GM19239 (cell line): ENCODE measurements at regions not wholly inside any gene's neighbourhood (a gene's known extent, or its start where the extent isn't known, plus 50 kb on each side); places are given as distances from the start of the nearest gene placed in this dataset.

Experiments
- DNase-seq: peaks from one replicate; pipeline ENCODE4 v3.0.0; 2011; ENCODE audit warnings: low spot score; ENCODE audit not compliant: insufficient read length
- FAIRE-seq: peaks from 2 replicates; lab custom pipeline; 2011; peaks lifted over from hg19 to GRCh38; lab: Jason Lieb, UNC

DNA sequence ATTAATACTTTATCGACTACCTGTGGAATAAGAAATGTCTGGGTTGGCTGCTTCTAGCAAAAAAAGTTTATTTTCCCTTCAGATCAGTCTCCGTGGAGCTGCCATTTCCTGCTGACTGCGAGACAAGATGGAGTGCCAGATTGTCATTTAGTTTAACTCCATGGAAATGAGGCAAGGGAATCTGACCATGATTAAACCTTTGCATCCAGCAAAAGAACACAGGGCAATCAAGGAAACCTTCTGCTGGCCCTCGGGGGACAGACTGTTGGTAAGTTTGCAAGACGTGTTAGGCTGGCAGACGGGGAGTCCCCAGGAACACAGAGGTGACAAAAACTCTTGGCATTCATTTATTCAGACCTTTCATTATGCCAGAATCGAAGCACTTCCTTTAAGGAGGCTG, 52.2 kb upstream of the SPACA1 start:
- FAIRE-seq = peak; percentile 28
- DNase-seq = no peak

DNA sequence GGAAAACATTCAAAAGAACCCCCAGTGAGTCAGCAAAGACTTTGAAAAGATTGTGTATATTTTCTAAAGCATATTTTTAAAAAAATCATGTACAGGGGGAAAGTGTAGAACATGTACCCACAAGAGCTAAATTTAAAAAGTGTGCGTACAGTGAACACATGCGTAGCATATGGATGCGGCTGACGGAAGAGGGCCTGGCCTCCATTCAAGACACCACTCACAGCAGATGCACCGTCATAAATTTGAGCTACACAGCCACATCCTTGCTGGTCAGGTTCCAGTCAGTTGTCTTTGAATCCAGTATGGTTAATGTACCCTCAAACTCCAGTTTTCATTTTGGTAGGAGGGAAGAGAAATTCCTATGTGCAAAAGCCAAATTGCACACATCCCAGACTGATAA, 54.3 kb upstream of the SPACA1 start:
- no peak for FAIRE-seq
- DNase-seq = no peak

GRCh38 chr6:87990871-87991270, 56.8 kb upstream of the SPACA1 start:
- DNase-seq = no peak
- no peak for FAIRE-seq

DNA sequence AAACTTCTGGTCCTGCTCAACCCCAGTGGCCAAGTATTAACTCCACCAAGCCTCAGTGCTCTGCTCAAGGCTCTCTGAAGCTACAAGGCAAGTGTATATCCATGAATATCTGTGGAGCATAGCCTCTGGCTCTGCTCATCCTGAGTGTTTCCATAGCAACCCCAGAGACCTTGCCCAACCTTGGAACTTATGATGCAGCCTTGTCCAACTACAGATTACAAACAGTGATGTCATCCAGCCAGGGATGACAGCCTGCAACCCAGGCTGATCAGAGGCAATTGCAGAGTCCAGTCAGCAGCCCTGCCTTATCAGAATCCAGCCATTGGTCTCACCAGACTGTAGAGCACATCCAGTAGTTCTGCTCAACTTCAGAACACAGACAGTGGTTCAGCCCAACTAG, 65.5 kb upstream of the SPACA1 start:
- FAIRE-seq (no peak), DNase-seq (no peak)

DNA sequence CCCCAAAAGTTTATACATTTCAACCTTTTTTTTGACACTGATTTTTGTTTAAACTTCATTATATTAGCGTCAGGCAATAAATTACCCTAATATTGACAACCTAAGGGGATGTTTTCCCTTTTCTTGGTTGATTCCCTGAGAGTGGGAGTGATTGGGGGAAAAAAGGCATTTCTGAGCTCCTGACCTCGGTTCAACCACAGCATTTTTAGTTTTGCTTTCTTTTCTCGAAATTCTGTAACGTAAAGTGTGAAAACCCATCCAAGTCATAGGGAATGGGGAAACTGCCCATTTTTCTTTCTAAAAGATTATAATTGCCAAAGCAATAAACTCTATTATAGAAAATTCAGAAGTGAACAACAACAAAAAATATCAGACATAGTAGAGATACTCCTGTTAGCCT, 67.9 kb upstream of the SPACA1 start:
- FAIRE-seq (no peak), DNase-seq (peak; percentile 12)

- DNase-seq = no peak
- FAIRE-seq = no peak
Observed at GRCh38 chr6:87976616-87977015, 71.0 kb upstream of the SPACA1 start.

DNA sequence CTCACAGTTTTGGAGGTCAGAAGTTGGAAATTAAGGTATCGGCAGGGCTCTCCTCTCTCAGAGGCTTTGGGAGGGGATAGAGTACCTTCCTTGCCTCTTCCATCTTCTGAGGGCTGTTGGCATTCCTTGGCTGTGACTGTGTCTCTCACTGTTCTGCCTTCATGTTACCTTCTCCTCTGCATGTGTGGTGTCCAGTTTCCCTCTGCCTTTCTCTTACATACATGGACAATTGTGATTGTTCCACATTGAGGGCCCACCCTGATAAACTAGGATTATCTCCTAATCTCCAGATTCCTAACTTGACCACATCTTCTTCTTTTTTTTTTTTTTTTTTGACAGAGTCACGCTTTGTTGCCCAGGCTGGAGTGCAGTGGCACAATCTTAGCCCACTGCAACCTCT, 72.1 kb upstream of the SPACA1 start:
- DNase-seq = no peak
- FAIRE-seq = no peak

DNA sequence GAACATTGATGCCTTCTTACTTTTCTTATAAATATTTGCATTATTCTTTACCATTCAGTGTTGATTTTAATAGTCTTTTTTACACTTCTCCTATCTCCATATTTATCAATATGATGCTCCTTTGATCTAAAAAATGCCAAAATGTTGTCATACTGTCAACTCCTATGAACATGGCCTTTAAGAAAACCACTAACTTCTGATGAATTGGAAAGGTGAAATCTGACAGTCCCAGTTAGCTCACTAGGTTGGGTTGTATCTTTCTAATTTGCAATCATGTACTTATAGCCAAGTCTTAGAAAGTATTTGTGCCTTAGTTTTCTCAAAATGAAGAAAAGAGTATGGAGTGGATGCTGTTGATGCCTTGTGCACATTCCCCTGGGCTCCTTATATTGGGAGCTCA, 75.4 kb upstream of the SPACA1 start:
- FAIRE-seq = no peak
- no peak for DNase-seq

GRCh38 chr6:87971605-87972262, 75.9 kb upstream of the SPACA1 start:
- DNase-seq = no peak
- no peak for FAIRE-seq

DNA sequence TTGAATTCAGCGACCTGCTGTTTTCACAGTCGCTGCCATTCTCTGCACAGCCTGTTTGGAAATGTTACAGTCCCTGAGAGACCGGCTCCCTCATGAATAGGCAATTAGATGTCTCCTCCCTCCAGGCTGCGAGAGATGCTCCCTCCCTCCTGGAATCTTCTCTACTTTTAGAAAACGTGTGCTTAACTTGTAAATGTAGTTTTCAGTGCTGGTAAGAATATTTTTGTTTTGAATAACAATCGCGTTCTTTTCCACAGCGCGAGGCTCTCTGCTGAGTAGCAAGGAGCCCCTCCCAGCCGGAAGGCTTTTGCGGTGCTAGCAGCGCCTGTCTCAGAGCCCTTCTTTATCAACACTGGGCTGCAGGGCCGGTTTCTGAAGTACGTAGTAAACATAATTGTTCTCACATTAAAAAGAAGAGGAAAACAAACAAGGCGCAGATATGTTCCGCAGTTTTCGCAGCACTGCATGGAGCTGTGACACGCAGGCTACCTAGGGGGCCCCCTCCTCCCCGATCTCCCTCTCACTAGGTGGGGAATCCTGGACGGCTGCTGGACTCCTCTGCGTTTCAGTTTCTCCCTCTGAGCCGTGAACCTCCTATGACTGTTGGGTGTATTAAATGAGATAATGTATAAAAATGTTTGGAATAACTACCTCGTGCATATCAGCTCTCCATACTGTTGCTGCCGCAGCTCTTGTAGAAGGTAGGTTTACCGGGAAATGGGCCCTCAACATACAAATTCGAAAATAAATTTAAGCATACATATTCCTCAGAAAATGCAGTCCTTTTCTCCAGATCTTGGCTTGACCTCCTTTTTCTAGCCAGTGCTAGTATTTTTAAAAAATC, 79.0 kb upstream of the SPACA1 start:
- DNase-seq (no peak), FAIRE-seq (peak; percentile 79)

- FAIRE-seq = no peak
Observed at GRCh38 chr6:87965806-87966205, 81.8 kb upstream of the SPACA1 start.

GRCh38 chr6:87959083-87959482, 88.6 kb upstream of the SPACA1 start:
- FAIRE-seq (no peak), DNase-seq (no peak)

More at GRCh38 chr6:87965806-87966205, 81.8 kb upstream of the SPACA1 start:
- DNase-seq = no peak

GRCh38 chr6:87951751-87952150, 95.9 kb upstream of the SPACA1 start:
- no peak for FAIRE-seq
- DNase-seq = no peak

DNA sequence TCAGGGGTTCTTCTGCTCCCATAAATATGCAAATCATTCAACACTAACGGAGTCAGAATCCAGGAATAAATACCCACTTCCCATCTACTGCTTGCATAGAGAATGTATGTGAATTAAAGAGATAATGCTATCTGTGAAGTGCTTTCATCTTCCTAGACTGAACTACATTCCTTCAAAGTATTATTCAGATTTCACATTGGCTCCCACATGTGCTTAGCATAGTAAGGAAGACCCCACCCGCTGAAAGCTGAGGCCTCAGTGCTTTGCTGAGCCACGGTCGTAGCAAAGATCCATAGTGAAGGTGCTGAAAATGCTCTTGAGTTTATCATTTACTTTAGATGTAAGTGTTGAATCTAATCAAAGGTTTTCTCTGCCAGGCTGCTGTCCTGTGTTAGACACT, 97.0 kb upstream of the SPACA1 start:
- DNase-seq = no peak
- no peak for FAIRE-seq

DNA sequence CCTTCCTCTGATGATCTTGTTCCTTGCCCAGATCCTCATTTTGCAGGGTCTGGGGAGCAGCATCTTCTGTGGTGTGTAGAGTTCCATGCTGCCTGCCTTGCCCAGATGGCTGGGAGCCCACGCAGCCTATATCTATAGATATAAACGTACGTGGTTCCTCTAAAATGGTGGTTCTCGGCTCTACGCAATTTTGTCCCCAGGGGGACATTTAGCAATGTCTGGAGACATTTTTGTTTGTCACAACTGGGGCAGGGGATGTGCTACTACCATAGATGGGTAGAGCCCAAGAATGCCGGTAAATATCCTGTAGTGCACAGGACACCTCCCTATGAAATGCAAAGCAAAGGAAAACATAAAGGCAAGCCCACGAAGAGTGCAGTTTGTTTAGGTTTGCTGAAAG, 98.4 kb upstream of the SPACA1 start:
- DNase-seq = no peak
- FAIRE-seq = no peak

DNA sequence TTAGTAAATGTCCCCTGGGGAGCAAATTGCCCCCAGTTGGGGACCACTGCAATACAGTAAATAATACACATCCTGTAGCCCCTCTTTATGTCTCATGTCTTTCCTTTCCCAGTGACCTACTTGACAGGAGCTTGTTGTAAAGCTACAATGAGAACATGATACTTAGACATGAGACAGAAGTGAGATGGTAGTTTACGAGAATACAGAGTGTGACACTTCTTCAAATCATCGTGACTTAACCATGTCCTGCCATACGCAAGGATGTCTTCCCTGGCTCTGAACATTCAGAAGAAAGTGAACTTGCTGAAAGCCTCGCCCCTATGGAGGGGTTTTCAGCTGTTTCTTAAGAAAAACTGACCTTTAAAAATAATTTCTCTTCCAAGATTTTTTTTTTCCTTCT, 101.0 kb upstream of the SPACA1 start:
- no peak for FAIRE-seq

DNA sequence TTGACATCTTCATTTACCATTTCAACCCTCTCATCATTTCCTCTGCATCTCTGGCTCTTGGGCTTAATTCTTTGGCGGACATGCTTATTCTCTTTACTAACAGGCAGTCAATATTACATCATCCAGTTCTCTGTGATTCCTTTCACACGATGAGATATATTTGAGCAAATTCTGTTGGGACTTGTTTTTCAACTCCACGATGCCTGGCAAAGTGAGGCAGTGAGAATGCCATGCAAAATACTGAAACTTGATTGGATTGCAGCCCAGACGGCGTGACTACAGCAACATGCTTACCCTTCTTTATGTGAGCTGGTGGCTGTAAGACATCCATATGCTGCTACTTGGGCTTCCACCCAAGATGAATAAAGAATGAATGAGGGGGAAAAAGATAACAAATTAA, 101.7 kb upstream of the SPACA1 start:
- no peak for DNase-seq
- no peak for FAIRE-seq

More for the DNA sequence above, 101.0 kb upstream of the SPACA1 start:
- DNase-seq = no peak

GRCh38 chr6:87945181-87945580, 102.5 kb upstream of the SPACA1 start:
- DNase-seq = no peak

DNA sequence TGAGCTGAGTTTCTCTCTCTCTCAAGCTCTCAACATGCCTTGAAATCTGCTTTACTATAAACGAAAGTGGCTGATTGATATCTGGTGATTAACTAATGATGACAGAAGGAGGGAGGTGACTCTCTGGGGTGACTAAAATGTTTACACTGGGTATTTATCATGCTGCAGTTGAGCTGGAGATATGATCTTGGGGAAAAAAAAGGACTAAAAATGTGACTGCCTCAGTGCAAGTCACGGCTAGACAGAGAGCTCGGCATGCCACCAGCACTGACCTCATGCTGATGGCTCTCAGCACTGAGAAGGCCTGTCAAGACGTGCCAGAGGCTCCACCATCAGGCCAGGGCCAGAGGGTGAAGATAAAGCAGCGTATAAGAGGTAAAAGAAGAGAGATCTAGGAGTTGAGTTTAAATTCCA, 103.1 kb upstream of the SPACA1 start:
- DNase-seq (no peak), FAIRE-seq (peak; percentile 18)

More at GRCh38 chr6:87945181-87945580, 102.5 kb upstream of the SPACA1 start:
- no peak for FAIRE-seq

GRCh38 chr6:87943191-87943590, 104.5 kb upstream of the SPACA1 start:
- FAIRE-seq = no peak
- DNase-seq = no peak

DNA sequence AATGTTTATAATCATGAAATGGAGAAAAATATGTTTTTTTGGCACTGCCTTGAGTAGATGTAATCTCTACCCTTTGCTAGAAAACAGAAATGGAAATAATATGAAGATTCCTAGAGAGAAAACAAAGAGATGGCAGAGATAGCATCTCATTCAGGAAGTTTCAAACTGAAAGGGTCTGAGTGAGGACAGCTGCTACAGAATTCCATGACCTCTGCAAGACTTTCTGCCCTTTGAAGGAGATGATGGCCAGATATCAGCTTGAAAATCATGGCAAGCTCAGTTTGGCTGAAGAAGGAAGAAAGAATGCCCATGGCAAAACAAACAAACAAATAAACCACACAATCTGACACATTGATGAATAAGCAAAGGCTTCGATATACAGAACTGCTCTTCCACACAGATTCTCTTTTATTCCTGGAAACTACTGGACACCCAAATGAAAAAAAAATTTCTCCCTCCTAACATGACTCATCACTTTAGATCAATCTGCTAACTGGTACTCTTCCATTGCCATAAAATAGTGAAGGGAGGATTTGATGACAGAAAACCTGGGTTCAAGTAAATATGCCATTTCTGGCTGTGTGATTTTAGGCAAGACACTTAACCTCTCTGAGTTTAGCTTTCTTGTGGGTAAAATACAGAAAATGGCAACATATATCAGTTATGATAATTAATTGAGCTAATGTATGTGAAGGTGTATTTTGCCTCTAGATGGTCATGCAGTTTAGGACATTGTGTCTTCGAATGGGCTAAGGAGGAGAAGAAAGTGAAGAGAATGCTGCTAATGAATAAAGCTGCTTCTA, 105.9 kb upstream of the SPACA1 start:
- no peak for FAIRE-seq
- no peak for DNase-seq
